Fibroblast of lung (primary cell): ENCODE measurements at regions not wholly inside any gene's neighbourhood (a gene's known extent, or its start where the extent isn't known, plus 50 kb on each side); places are given as distances from the start of the nearest gene placed in this dataset.

Source experiments
- CTCF ChIP-seq, 2 donors: IDR thresholded peaks in 1 of 2; conservative IDR thresholded peaks in 1 of 2; 1 replicate in 1 of 2; 2 replicates in 1 of 2; pipeline ENCODE4 v1.5.1; 2011 to 2012; ENCODE audit warnings: low read length in 2 of 2, control low read depth in 1 of 2, inconsistent platforms in 1 of 2, low read depth in 1 of 2, mild to moderate bottlenecking in 1 of 2
- EZH2 ChIP-seq: IDR thresholded peaks from 2 replicates; pipeline ENCODE4 v1.5.1; 2012; ENCODE audit warnings: low read length, control low read depth, mild to moderate bottlenecking; ENCODE audit errors: missing control alignments

- no peak for TF ChIP-seq CTCF (conservative IDR thresholded peaks at IDR 0.05 in 1 of 2, IDR thresholded peaks at IDR 0.05 in 1 of 2; ENCODE audit: low read depth in 1 of 2, low read length in 2 of 2)
- TF ChIP-seq EZH2, result no peak
Observed at GRCh38 chr3:72070005-72070404, 285.1 kb upstream of the PROK2 start.
